Tibial nerve (tissue), 4 donors: ENCODE measurements at regions not wholly inside any gene's neighbourhood (a gene's known extent, or its start where the extent isn't known, plus 50 kb on each side); places are given as distances from the start of the nearest gene placed in this dataset.

Source experiments
- DNase-seq, 2 donors: peaks; one replicate each; pipeline ENCODE4 v3.0.0-alpha.2; 2019; ENCODE audit warnings: low spot score in 2 of 2
- H3K27ac ChIP-seq, 4 donors: fragments of 200-600 bp; sonication (generic) in 3 of 4; one replicate each; pipeline ENCODE4 v1.5.1; 2017 to 2019; ENCODE audit warnings: mild to moderate bottlenecking in 1 of 4
- H3K27me3 ChIP-seq, 2 donors: fragments of 200-600 bp; sonication (generic) in 1 of 2; one replicate each; pipeline versions ENCODE4 v1.5.1 to v1.6.0; 2017 to 2019
- H3K36me3 ChIP-seq, 3 donors: fragments of 200-600 bp; sonication (generic); one replicate each; pipeline ENCODE4 v1.5.1; 2018 to 2019
- H3K4me1 ChIP-seq, 4 donors: fragments of 200-600 bp; sonication (generic) in 3 of 4; one replicate each; pipeline ENCODE4 v1.5.1; 2017 to 2019
- H3K4me3 ChIP-seq, 4 donors: fragments of 200-600 bp; sonication (generic) in 3 of 4; one replicate each; pipeline ENCODE4 v1.5.1; 2017 to 2019; ENCODE audit warnings: mild to moderate bottlenecking in 1 of 4, moderate library complexity in 1 of 4
- H3K9me3 ChIP-seq, 4 donors: fragments of 200-600 bp; sonication (generic) in 3 of 4; one replicate each; pipeline ENCODE4 v1.5.1; 2017 to 2019
- EP300 ChIP-seq, 2 donors: sonication (generic); formaldehyde crosslinking; IDR thresholded peaks; one replicate each; pipeline ENCODE4 v1.6.1; 2017; ENCODE audit warnings: antibody characterized with exemption in 2 of 2, mild to moderate bottlenecking in 1 of 2
- POLR2A ChIP-seq, 2 donors: fragments of 450-650 bp; IDR thresholded peaks; one replicate each; pipeline ENCODE4 v1.6.1; 2017; ENCODE audit warnings: antibody characterized with exemption in 2 of 2, mild to moderate bottlenecking in 2 of 2, moderate library complexity in 2 of 2
- WGBS, 2 donors: methylation state at CpG; one replicate each; pipeline ENCODE4 v1.1.5; 2018; 5-methylcytosine and 5-hydroxymethylcytosine counted together
- TF ChIP-seq, protein P1 (sequence below), 5 experiments: fragments of 200-600 bp in 3 of 5; fragments of 450-650 bp in 2 of 5; sonication (generic) in 3 of 5; IDR thresholded peaks; one replicate each; pipeline ENCODE4 v1.5.1; 2016 to 2019; ENCODE audit warnings: antibody characterized with exemption in 5 of 5, mild to moderate bottlenecking in 3 of 5, moderate library complexity in 2 of 5

DNA sequence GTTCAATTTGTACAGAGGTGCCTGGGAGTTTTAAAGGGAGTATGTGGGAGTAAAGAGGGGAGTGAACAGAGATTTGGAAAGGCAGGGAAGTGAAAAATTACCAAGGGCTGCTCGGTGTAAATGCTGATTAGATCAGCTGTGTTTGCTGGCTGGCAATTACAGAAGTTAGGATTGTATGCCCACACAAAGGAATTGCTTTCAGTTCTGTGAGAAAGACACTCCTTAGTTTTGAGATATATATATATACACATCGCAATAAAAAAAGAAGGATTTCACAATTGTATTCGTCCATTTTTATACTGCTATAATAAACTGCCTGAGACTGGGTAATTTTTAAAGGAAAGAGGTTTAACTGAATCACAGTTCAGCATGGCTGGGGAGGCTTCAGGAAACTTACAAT, 196.3 kb downstream of the SLITRK5 start:
- H3K4me3 ChIP-seq = no peak overlapping the region
- no peak overlapping the region for H3K27ac ChIP-seq
- no peak for DNase-seq
- no peaks in the 10 kb centered on the region for H3K27me3 ChIP-seq
- 45 to 52% methylated on average over 3 of the region's 3 CpGs for WGBS, 2 donors
- no peaks in the 10 kb centered on the region for H3K36me3 ChIP-seq
- H3K4me1 ChIP-seq = no peaks in the 10 kb centered on the region
- no peaks in the 10 kb centered on the region for H3K9me3 ChIP-seq
- TF ChIP-seq, protein P1, sequence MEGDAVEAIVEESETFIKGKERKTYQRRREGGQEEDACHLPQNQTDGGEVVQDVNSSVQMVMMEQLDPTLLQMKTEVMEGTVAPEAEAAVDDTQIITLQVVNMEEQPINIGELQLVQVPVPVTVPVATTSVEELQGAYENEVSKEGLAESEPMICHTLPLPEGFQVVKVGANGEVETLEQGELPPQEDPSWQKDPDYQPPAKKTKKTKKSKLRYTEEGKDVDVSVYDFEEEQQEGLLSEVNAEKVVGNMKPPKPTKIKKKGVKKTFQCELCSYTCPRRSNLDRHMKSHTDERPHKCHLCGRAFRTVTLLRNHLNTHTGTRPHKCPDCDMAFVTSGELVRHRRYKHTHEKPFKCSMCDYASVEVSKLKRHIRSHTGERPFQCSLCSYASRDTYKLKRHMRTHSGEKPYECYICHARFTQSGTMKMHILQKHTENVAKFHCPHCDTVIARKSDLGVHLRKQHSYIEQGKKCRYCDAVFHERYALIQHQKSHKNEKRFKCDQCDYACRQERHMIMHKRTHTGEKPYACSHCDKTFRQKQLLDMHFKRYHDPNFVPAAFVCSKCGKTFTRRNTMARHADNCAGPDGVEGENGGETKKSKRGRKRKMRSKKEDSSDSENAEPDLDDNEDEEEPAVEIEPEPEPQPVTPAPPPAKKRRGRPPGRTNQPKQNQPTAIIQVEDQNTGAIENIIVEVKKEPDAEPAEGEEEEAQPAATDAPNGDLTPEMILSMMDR (IDR thresholded peaks at IDR 0.05) = no peak
- TF ChIP-seq EP300 (IDR thresholded peaks at IDR 0.05) (no peak), POLR2A (IDR thresholded peaks at IDR 0.05) (no peak)

DNA sequence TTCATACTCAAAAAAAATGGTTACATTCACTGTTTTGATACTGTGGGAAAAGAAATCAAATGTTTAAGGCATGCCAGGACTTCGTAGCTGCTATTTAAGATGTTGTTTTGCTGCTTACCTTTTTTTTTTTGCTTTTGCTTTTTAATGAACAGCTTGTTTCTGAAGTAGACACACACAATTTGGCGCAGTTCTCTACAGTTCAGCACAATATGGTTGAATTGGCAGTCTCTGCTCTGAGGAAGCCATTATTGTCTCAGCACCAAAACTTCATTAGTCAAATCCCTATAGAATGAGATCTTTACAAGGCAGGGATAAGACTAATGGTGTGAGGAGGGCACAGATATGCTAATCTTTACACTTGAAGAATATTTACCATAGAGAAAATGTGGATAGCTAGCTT, 197.6 kb downstream of the SLITRK5 start:
- TF ChIP-seq, protein P1 (IDR thresholded peaks at IDR 0.05) = no peak
- no peak for TF ChIP-seq EP300 (IDR thresholded peaks at IDR 0.05)
- no peak for TF ChIP-seq POLR2A (IDR thresholded peaks at IDR 0.05)
- Histone ChIP-seq H3K36me3 (no peaks in the 10 kb centered on the region), H3K27me3 (no peaks in the 10 kb centered on the region), H3K4me3 (no peak overlapping the region), H3K27ac (no peak overlapping the region), H3K4me1 (no peaks in the 10 kb centered on the region), H3K9me3 (no peaks in the 10 kb centered on the region)
- WGBS, 2 donors = 89 to 91% methylated on average over 2 of the region's 2 CpGs
- no peak for DNase-seq

DNA sequence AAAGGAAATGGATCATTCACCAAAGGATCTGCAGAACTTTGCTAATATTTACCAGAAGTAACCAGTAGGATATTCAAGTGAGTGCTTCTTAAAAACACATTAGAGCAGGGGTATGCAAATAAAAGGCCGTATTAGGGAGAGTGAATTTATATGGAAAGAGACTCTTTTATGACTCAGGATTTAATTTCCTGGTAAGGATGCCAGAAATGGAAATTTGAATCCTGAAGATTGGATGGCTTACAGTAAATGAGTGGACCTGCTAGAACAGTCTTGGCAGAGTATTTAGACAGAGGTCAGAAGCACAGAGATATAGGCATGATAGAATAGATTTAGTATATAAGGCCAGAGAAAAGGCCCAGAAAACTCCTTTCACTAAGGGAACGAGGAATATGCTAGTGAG, 201.6 kb downstream of the SLITRK5 start:
- WGBS, 2 donors = 75 to 78% methylated on average over 2 of the region's 2 CpGs
- DNase-seq = no peak
- Histone ChIP-seq H3K4me1 (no peaks in the 10 kb centered on the region), H3K27ac (no peak overlapping the region), H3K4me3 (no peak overlapping the region), H3K36me3 (no peaks in the 10 kb centered on the region), H3K9me3 (no peaks in the 10 kb centered on the region), H3K27me3 (no peaks in the 10 kb centered on the region)
- no peak for TF ChIP-seq POLR2A (IDR thresholded peaks at IDR 0.05)
- TF ChIP-seq, protein P1 (IDR thresholded peaks at IDR 0.05) = no peak
- TF ChIP-seq EP300 (IDR thresholded peaks at IDR 0.05) = no peak

DNA sequence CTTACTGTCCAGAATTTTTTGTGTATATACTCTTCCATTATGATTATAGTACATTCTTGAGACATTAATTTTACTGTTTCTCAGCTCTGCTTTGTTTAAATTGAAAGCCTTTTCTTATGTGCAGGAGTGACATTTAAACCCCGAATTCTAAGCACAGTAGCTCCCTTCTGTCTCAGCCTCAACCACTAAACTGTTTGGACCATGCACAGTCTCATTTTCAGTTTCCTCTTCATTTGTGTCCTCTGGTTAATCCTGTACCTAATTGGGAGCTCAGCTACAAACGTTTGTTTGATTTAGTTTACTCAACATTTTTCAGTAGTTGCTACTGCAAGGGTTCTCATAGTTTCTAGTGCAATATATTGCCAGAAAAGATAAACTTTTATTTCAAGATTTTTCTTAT, 206.3 kb downstream of the SLITRK5 start:
- 28 to 30% methylated on average over 2 of the region's 2 CpGs for WGBS, 2 donors
- Histone ChIP-seq H3K36me3 (no peaks in the 10 kb centered on the region), H3K9me3 (no peaks in the 10 kb centered on the region), H3K4me1 (no peaks in the 10 kb centered on the region), H3K27ac (no peak overlapping the region), H3K27me3 (no peaks in the 10 kb centered on the region), H3K4me3 (no peak overlapping the region)
- TF ChIP-seq, protein P1 (IDR thresholded peaks at IDR 0.05) = no peak
- TF ChIP-seq POLR2A (IDR thresholded peaks at IDR 0.05) (no peak), EP300 (IDR thresholded peaks at IDR 0.05) (no peak)
- DNase-seq = no peak

DNA sequence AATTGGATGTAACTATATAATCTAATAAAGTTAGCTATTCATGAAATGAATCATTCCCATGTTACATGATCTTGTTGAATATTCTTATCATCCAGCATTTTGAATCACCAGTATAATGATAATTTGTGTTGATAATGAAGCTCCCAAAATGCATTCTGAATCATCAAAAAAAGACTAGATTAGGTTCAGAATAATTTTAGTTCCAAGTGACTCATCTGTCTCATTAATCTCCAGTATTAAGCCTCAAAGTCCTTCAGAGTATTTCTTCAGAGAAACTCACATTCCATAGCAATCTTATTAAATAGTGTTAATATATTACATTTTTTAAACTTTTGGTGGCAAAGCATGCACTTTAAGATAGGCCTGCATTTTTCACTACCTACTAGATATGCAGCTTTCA, 207.5 kb downstream of the SLITRK5 start:
- Histone ChIP-seq H3K9me3 (no peaks in the 10 kb centered on the region), H3K27me3 (no peaks in the 10 kb centered on the region), H3K27ac (no peak overlapping the region), H3K36me3 (no peaks in the 10 kb centered on the region), H3K4me3 (no peak overlapping the region), H3K4me1 (no peaks in the 10 kb centered on the region)
- no peak for DNase-seq
- TF ChIP-seq, protein P1 (IDR thresholded peaks at IDR 0.05) = no peak
- no peak for TF ChIP-seq EP300 (IDR thresholded peaks at IDR 0.05)
- TF ChIP-seq POLR2A (IDR thresholded peaks at IDR 0.05) = no peak
